GM21423 (cell line): ENCODE measurements at regions not wholly inside any gene's neighbourhood (a gene's known extent, or its start where the extent isn't known, plus 50 kb on each side); places are given as distances from the start of the nearest gene placed in this dataset.
"Not testable (repeated sequence)": the region's sequence is repeated elsewhere in the genome, so short reads cannot be mapped to it uniquely, and the experiment has no call there.

ENCODE experiments used
- ATAC-seq: cut with Tn5 transposase; IDR thresholded peaks from one replicate; pipeline ENCODE4 v1.9.1; 2021; ENCODE audit warnings: mild to moderate bottlenecking, moderate library complexity; ENCODE audit not compliant: unreplicated experiment

DNA sequence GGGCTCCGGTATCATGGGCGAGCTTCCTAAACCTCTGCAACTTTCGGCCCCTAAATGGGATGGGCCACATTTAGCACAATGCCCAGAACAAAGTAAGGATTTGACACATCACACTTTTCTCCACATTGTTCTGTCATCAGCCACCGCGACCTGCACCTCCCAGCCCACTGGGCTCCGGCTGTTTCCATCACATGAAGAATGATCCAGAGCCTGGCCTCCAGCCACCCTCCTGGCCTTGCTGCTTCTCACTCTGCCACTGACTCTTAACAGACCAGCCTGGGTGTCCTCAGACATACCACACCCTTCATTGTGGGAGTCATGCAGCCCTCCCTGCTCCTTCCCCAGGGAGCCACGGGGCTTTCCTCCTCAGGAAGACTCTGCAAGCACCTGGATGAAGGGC, 113.7 kb downstream of the IGLL1 start:
- ATAC-seq, result no peak

DNA sequence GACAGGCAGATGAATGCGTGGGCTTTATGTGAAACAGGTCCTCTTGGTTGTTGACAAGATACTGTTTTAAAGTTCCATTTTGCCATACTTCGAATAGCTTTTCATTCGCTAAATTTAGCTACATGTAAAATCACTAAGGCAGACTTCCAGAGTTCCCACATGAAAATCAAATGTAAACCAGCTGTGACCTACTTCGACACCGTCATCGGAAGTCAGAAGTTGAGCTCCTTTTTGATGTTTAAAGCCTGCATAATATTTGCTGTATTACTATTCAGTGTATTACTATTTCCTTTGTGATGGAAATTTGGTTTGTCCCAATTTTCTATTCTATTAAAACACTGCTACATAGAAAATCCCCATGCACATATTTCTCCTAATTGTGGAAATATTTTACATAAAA, 115.3 kb downstream of the IGLL1 start:
- not testable (repeated sequence) for ATAC-seq

DNA sequence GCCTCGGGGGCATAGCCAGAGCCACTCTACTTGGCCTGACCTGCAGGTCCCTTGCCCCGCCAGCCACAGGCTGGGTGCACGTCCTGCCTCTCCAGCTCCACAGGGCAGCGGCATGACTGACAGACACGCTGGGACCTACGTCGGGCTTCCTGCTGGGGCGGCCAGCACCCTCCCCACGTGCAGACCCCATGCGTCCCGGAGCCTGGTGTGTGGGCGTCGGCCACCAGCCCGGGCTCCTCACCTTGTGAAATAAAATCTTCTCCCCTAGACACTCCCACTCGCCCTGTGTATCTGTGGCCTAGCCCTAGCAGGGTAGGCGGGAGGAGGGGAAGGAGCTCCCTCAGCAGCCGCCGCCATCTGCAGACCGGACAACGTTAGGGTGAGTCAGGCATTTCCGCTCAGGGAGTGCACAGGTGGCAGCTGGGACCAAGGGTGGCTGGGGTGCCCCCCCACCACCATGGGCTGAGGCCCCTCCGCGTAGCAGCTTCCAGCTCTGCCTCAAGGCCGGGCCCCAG, 119.5 kb downstream of the IGLL1 start:
- ATAC-seq, result not testable (repeated sequence)

DNA sequence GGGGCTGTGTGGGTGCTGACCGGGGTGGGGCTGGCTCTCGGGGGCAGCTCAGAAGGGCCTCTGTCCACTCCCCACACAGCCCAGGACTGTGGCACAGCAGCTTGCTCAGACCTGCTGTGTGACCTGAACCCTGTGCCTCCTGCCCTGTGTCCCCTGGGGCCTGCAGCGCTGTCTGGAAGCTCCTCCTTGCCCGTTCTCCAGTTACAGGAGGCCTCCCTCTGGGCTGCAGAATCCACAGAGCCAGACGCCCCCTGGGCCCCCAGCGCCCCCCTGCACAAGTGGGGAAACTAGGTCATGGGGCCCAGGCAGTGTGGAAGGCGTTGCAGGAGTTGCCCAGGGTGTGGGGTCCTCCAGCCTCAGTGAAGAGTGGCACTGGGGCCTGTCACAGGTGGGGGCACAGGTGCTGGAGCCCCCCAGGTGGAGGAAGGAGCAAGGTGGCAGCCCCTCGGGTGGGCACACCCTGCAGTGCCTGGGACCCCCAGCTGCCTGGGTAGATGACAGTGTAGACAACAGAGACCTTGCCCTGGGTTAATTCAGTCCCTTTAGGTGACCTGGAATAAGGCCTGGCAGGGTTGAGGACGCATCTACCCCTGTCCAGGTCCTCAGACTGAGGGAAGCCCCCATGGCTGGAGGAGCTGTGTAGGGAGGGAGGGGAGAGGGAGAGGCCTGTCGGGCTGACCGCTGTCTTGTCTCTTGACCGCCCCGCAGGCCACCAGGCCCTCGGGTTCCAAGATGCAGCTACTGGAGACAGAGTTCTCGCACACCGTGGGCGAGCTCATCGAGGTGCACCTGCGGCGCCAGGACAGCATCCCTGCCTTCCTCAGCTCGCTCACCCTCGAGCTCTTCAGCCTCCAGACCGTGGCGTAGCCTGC, 120.2 kb downstream of the IGLL1 start:
- not testable (repeated sequence) for ATAC-seq

DNA sequence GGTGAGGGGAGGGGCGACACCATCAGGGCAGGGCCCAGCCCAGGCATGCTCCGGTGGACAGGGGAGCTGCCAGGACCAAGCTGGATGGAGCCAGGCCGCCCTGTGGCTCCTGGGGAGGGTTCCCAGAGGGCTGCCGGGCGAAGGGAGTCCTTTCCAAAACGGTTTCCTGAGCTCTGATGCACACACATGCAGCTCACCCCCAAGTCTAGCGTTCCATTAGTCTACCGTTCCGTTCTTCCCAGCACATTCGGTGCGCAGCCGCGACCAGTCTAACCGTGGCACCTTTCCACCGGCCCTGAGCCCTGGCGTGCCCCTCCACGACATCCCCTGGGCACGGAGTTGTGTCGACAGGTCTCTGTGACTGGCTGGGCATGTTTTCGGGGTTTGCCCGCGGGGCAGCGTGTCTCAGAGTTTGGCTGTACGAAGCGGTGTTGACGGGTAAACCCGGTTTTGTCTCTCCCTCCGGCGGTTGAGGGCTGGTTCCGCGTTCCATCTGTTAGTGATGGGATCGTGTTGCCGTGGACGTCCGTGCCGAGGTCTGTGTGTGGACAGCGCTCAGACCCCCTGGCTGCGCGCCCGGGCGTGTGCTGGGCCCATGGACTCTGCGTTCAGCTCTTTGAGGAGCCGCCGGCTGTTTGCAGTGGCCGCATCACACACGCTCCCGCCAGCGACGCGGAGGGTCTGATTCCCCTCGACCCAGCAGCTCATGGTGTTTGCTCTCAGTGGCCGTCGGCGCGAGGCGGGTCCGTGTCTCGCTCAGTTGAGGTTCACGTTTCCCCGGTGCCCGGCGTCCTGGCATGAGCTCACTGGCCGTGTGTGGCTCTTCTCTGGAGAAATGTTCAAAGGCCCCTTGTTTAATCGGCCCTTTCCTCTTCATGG, 121.2 kb downstream of the IGLL1 start:
- ATAC-seq, result no peak

DNA sequence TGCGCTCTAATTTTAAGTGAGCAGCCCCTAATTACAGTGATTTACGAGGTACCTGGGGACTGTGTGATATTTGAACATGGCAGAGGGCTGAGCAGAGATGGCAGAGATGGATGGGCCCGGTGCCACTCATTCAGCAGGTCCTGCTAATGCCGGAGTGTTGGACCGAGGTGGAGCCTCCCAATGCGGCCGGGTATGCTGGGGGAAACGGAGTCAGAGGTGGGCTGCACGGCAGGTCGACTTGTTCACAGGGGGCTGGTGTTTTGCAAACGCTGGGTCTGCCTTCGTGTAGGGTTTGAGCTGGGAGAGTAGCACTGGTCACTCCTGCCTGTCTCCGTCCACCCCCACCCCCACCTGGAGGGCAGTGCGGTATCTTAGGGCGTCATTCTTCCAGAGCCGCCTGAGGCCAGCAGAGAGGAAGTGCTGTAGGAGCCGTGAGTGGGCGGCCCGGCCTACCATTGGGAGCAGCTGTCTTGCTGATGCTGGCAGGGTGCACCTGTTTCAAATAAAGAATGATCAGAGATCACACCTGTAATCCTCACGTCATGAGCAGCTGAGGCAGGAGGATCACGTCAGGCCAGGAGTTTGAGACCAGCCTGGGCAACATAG, 122.6 kb downstream of the IGLL1 start:
- ATAC-seq, result no peak

DNA sequence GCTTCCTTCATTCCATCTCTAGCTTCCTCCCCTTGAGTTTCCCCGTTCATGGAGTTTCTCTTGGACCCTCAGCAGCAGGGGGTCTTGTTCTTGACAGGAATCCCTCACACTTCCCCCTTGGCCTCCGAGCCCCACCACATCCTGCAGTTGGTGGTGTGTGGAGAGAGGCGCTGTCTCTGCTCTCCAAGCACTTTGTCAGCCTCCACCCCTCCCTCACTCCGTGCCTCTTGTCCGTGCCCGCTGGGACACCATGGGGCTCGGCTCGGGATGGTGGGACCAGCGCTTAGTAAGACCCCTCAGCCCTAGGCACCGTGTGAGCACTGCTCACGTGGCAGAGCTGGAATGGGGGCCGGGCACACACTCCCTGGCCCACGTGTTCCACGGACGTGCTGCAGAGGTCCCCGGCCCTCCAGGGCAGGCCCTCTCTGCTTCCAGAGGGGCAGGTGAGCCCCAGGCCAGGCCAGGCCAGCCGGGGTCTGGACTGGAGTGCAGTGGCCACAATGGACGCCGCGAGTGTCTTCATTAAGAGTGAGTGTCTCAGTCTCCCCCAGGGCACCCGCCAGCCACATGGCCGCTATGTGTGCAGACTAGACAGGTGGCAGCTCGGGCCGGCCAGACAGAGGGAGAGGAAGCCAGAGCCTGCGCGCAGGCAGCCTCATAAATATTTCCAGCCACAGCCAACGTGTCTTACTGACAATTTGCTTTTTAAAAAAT, 123.3 kb downstream of the IGLL1 start:
- ATAC-seq, result not testable (repeated sequence)

DNA sequence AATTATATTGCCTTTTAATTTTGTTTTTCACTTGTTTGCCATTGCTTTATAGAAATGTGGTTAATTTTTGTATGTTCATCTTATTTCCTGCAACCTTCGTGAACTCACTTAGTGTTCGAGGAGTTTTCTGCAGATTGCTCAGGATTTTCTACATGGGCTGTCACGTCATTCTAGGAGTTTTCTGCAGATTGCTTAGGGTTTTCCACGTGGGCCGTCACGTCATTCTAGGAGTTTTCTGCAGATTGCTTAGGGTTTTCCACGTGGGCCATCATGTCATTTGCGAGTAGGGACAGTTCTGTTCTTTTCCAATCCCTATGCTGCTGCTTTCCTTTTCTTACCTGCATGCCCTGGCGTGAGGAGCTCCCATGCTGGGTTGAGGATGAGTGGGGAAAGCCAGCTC, 125.7 kb downstream of the IGLL1 start:
- not testable (repeated sequence) for ATAC-seq

DNA sequence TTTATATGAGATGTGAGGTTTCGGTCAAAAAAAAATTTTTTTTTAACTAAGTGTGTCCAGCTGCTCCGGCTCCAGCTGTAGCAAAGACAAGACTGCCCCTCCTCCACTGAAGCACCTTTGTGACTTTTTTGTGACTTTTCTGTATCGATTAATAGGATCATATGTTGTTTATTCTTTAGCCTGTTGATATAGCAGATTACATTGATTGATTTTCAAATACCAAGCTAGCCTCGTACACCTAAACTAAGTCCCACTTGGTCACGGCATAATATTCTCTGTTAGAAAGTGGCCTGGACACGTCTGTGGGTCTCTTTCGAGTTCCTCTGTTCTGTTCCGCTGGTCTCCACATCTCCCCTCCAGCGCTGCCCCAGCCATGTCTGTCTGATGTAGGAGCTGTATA, 126.8 kb downstream of the IGLL1 start:
- no peak for ATAC-seq

DNA sequence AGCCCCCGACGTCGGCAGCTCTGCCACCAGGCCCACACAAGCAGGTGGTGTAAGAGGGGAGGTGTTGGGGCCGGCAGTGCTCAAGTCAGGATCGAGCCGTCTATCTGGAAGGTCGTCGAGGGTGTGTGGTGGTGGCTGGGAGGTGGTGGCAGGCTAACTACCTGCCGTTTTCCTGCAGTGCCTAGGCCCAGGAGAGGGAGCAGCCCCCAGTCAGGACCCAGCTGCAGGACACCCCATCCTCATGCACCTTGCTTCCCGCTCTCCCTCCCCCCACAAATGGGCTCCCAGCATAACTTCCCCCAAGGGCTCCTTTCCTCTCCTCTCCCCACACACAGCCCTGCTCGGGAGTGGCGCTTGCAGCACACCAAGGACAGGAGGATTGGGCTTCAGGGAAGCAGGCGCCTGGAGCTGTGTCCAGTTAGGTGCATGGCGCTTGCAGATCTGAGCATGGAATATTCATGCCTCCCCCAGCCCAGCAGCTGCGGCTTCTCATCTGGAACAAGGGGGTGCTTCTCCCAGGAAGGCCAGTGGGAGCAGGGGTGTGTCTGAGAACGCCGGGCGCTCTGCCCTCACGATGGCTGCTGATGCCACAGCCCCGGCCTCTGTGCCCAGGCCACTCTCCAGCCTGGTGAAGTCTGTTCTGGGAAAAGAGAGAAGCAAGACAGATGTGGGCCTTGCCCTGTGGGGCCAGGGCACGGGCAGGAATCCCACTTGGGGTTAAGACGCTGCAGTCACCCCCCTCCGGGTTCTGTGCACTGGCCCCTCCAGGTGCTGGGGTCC, 127.7 kb downstream of the IGLL1 start:
- no peak for ATAC-seq

DNA sequence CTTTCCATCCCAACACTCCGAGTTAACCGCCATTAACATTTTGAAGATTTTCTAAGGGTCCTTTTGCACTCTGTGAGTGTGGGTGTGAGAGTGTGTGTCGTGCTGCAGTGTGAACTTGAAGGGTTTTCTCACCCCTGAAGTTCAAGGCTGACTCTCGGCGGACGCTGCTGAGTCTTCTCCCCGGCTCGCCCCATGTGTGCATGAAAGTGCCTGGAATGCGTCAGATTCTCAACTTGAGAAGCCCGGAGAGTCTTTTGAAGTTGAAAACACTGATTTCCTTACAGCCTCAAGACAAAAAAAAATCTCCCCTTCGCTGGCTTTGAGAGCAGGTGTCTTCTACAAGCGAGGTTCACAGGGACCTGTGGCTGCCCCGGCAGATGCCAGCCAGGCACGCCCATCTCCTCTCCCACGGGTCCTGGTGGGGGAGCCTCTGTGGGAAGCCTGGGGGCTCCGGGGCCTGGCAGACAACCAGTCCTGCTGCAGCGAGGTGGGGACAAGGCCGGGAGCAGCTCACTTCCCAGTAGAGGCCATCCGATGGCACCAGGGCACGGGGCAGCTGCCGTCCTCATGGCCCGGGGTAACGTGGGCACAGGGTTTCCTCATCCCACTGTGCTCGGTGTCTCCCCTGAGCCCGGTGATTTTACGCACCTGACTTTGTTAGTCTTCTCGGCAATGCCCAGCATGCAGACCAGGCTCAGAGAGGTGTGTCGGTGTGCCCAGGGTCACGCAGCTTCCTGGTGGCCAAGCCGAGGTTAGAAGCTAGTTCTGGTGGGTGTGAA, 128.4 kb downstream of the IGLL1 start:
- not testable (repeated sequence) for ATAC-seq

DNA sequence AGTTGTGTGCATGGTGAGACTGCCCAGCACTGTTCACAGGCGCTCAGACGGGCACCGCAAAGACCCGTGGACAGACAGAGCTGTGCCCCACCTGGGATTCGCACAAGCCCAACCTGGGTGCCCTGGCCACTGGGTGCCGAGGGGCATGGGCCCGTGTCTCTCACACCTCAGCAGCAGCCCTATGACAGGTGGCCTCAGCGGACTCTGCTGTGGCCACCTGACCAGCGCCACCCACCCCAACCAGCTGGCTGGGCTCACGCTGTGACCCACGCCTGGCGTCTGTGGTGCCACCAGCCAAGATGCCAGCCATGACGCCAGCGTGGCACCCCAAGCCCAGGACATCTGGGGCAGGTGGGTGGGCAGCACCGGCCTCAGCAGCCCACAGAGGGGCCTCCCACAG, 129.3 kb downstream of the IGLL1 start:
- ATAC-seq, result not testable (repeated sequence)

DNA sequence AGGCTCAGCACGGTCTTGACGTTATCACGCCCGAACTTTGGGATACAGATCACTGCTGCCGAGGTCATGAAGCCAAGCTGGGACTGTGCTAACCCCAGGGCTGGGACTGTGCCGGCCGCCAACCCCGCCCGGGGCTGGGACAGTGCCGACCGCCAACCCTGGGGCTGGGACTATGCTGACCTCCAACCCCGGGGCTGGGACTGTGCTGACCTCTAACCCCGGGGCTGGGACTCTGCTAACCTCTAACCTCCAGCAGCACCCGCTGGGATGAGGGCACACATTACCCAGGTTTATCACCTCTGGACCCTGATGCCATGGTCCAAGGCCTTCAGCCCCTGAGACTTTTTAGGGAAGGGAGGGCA, 129.7 kb downstream of the IGLL1 start:
- no peak for ATAC-seq

DNA sequence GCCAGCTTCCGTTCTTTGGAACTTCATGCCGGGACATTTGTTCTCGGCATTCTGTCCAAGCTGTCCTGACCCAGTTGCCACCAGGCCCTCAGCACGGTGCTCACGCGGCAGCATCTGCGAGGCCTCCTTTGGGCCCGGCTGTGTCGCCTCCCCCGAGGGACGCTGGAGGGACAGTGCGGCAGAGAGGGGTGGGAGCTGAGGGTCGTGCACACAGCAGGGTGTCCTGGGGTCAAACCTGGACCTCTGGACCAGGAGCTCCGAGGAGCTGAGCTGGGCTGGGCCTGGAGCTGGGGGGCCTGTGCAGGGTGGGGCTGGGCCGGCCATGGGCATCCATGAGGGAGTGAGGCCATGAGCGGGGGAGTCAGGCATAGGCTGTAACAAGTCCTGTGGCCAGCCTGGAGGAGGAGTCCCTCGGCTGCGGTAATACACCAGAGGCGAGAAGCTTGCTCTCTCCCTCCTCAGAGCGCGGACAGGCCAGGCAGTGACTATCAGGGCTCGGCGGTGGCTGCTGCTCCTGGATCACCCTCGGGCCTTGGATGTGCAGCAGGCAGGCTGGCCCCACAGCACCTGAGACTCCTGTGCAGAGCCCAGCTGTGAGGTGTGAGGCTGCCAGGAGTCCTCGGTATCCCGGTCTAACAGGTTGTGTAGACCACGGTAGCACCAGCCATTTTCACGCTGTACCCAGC, 130.2 kb downstream of the IGLL1 start:
- not testable (repeated sequence) for ATAC-seq

DNA sequence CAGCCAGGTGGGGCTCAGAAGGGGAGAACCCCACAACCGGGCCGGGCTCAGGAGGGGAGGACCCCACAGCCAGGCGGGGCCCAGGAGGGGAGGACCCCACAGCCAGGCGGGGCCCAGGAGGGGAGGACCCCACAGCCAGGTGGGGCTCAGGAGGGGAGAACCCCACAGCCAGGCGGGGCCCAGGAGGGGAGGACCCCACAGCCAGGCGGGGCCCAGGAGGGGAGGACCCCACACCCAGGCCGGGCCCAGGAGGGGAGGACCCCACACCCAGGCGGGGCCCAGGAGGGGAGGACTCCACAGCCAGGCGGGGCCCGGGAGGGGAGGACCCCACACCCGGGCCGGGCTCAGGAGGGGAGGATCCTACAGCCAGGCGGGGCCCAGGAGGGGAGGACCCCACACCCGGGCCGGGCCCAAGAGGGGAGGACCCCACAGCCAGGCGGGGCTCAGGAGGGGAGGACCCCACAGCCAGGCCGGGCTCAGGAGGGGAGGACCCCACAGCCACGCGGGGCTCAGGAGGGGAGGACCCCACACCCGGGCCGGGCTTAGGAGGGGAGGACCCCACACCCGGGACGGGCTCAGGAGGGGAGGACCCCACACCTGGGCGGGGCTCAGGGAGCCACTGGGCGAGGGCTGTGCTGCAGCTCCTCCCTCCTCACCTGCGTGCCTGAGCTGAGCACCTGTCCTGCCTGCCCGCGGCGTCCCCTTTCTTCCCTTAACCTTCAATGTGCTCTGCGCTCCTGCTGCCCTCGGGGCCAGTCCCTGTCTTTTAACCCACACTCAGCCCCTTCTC, 131.4 kb downstream of the IGLL1 start:
- not testable (repeated sequence) for ATAC-seq

DNA sequence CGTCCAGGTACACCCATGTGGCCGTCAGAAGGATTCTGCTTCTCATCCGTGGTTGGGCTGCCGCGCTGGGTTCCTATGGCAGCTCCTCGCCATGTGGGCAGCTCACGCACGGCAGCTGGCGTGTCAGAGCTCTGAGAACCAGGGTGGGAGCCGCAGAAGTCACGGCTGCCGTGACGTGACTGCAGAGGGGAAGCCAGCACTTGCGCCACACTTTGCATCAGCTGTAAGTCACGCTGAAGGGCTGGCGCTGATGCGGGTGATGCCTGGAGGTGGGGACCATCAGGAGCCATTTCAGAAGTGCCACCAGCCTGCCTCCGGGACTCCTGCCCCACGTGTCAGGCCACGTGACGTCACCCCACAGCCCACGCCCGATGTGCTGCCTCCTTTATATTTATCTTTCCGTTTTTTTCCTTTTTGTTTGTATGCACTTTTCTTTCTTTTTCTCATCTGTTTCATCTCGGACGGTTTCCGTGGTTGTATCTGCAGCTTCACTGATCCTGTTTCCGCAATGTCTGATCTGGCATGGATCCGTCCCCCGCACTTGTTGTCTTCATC, 133.2 kb downstream of the IGLL1 start:
- no peak for ATAC-seq

DNA sequence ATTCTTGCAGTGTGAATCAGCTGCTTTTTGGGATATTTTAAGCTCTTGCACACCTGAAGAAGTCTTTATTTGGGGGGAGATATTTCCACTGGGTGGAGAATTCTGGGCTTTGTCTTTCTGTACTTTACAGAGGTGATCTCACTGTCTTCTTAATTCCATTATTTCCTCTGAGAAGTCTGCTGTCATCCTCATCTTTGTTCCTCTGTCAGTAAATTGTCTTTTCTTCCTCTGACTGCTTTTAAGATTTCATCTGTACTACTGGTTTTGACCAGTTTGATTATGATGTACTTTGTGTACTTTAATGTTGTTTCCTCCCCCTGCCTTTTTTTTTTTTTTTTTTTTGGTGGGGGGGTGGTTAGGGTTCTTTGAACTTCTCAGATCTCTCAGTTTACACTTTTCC, 133.9 kb downstream of the IGLL1 start:
- ATAC-seq, result not testable (repeated sequence)
